ENCODE measurements at regions not wholly inside any gene's neighbourhood (a gene's known extent, or its start where the extent isn't known, plus 50 kb on each side); places are given as distances from the start of the nearest gene placed in this dataset.
"Not testable (repeated sequence)": the region's sequence is repeated elsewhere in the genome, so short reads cannot be mapped to it uniquely, and the experiment has no call there.

GRCh38 chr13:55029280-55029679 lies 2000.7 kb downstream of the OLFM4 start:
- intact Hi-C loops (cut with DNase I) = no loop called here
- ATAC-seq (no peak), DNase-seq (ENCODE audit: missing footprints) (no peak)

- intact Hi-C loops (cut with DNase I) = no loop called here
- ATAC-seq (no peak), DNase-seq (ENCODE audit: missing footprints) (no peak)
Measured at GRCh38 chr13:55038230-55038629, 2009.6 kb downstream of the OLFM4 start.

- ATAC-seq; DNase-seq (ENCODE audit: missing footprints); intact Hi-C loops (cut with DNase I): not testable (repeated sequence)
Measured at GRCh38 chr13:55053891-55054550, 2025.4 kb downstream of the OLFM4 start.

DNA sequence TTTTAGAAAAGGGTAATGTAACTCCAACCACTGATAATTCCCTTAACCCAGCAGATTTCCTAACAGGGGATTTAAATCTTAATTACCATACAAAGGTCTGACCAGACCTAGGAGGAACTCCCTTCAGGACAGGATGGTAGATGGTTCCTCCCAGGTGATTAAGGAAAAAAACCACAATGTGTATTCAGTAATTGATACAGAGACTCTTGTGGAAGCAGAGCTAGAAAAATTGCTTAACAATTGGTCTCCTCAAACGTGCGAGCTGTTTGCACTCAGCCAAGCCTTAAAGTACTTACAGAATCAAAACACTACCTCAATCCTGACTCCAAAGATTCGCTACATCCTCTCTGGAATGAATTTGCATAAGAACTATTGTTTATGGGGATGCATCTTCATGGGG lies 2027.1 kb downstream of the OLFM4 start:
- DNase-seq (ENCODE audit: missing footprints); ATAC-seq; intact Hi-C loops (cut with DNase I): not testable (repeated sequence)

DNA sequence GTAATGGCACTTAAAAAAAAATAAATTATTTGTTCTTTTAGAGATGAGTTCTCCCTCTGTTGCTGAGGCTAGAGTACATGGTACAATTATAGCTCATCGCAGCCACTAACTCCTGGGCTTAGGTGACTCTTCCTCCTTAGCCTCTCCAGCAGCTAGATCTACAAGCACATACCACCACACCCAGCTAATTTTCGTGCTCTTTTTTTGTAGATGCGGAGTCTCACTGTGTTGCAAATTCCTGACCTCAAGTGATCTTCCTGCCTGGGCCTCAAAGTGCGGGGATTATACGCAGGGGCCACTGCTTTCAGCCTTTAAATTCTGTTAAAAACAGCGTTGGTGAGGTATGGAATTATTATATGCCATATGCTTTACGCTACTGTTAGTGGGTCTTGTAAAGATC lies 2034.0 kb downstream of the OLFM4 start:
- intact Hi-C loops (cut with DNase I) = no loop called here
- ATAC-seq = no peak
- no peak for DNase-seq (ENCODE audit: missing footprints)

DNA sequence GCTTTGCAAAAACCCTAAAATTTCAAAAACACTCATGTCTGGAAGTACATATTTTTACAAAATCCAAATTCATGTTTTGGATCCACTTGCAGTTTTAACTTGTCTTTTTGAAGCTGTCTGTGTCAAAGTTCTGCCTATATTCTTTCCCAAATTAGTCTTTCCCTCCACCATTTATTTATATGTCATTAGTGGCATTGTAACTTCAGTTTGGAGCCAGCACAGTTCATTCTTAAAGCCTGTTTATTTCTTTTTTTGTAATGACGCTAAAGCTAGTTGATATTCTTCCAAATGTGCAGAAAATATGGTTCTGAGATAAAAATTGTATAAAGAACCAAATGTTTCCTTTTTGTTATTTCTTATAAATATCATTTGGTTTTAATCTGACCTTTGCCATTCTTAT lies 2039.3 kb downstream of the OLFM4 start:
- no peak for DNase-seq (ENCODE audit: missing footprints)
- intact Hi-C loops (cut with DNase I) = no loop called here
- no peak for ATAC-seq

GRCh38 chr13:55069746-55070145 lies 2041.1 kb downstream of the OLFM4 start:
- DNase-seq (ENCODE audit: missing footprints) (no peak), ATAC-seq (no peak)
- intact Hi-C loops (cut with DNase I) = no loop called here

GRCh38 chr13:55073000-55073399 lies 2044.4 kb downstream of the OLFM4 start:
- intact Hi-C loops (cut with DNase I) = no loop called here
- ATAC-seq (no peak), DNase-seq (ENCODE audit: missing footprints) (no peak)

DNA sequence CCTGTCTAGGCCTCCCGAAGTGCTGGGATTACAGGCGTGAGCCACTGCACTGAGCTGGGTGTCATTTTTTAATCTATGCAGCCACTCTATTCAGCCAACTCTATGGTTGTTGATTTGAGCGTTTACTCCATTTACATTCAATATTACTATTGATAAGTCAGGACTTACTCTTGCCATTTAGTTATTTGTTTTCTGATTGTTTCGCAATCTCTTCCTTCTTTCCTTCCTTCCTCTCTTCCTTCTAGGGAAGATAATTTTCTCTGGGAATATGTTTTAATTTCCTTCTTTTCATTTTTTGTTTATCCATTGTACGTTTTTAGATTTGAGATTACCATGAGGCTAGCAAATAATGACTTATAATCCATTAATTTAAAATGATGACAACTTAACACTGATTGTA lies 2056.0 kb downstream of the OLFM4 start:
- intact Hi-C loops (cut with DNase I) = no loop called here
- ATAC-seq = no peak
- no peak for DNase-seq (ENCODE audit: missing footprints)

- no peak for ATAC-seq
- DNase-seq (ENCODE audit: missing footprints) = no peak
- intact Hi-C loops (cut with DNase I) = no loop called here
Measured at GRCh38 chr13:55087085-55087484, 2053.6 kb upstream of the PRR20A start.

GRCh38 chr13:55090612-55091011 lies 2050.1 kb upstream of the PRR20A start:
- intact Hi-C loops (cut with DNase I) = no loop called here

GRCh38 chr13:55091172-55091571 lies 2049.5 kb upstream of the PRR20A start:
- ATAC-seq (no peak), DNase-seq (ENCODE audit: missing footprints) (no peak)
- intact Hi-C loops (cut with DNase I) = no loop called here

More at GRCh38 chr13:55090612-55091011, 2050.1 kb upstream of the PRR20A start:
- DNase-seq (ENCODE audit: missing footprints) (no peak), ATAC-seq (no peak)

DNA sequence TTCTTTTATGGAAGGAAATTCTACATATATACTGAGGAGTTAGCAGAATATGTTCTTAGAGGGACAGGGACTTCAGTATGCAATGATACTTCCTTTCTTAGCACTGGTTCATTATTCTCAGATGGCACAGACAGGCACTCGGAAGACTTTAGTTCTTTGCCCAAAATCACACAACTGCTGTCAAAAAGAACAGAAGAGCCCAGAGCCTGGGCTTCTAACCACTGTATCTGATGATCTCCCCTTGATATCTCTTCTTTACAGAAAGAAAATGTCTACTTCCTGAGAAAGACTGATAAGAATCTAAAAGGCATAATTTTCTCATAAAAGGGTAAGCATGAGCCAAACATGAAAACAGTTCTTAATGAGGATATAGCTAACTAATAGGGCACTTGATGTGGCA lies 2034.2 kb upstream of the PRR20A start:
- ATAC-seq = no peak
- no peak for DNase-seq (ENCODE audit: missing footprints)
- intact Hi-C loops (cut with DNase I) = no loop called here

GRCh38 chr13:55120631-55121030 lies 2020.1 kb upstream of the PRR20A start:
- no peak for DNase-seq (ENCODE audit: missing footprints)
- ATAC-seq = no peak
- intact Hi-C loops (cut with DNase I) = no loop called here

DNA sequence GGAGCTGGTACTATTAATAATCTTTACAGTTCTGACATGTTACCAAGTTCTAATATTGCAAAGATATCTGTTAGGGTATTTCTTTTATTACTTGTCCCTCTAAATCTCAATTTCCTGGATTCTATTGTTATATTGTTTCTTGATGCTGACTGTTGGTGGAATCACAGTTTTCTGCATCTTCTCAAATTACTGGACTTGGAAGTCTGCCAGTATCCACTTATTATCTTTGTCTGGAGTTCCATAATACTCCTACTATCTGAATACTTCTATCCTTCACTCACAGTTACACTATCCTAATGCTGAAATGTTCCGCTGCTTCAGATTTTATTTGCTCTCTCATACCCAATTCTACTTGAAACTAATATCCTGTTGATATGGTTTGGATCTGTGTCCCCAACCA lies 1985.7 kb upstream of the PRR20A start:
- ATAC-seq = no peak
- intact Hi-C loops (cut with DNase I) = no loop called here

GRCh38 chr13:55159765-55160164 lies 1981.0 kb upstream of the PRR20A start:
- ATAC-seq = no peak
- intact Hi-C loops (cut with DNase I) = no loop called here
- DNase-seq (ENCODE audit: missing footprints) = no peak

More for the DNA sequence above, 1985.7 kb upstream of the PRR20A start:
- no peak for DNase-seq (ENCODE audit: missing footprints)

DNA sequence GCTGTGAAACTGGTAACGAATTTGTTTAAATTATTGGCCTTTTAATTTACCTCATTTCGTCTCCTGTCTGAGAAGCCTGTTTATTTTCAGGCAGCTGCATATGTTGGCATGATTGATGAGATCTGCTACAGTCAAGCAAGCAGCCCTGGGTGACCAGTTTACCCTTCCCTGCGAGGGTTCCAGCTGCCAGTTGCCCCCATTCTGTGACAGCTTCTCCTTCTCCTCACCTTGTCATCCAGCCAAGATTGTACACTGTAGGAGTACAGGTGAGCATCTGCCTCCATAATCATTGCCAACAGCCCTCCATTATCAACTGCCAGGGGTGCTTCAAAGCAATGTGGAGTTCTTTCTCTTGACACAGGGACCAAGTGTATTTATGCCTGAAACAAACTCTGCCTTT lies 1979.9 kb upstream of the PRR20A start:
- no peak for DNase-seq (ENCODE audit: missing footprints)
- intact Hi-C loops (cut with DNase I) = no loop called here
- no peak for ATAC-seq

DNA sequence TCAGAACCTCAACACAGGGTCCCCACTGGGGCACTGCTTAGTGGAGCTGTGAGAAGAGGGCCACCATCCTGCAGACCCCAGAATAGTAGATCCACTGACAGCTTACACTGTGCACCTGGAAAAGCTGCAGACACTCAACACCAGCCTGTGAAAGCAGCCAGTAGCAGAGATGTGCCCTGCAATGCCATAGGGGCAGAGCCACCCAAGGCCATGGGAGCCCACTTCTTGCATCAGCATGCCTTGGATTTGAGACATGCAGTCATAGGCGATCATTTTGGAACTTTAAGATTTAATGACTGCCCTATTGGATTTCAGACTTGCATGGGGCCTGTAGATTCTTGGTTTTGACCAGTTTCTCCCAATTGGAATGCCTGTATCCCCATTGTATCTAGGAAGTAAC lies 1962.1 kb upstream of the PRR20A start:
- ATAC-seq; DNase-seq (ENCODE audit: missing footprints); intact Hi-C loops (cut with DNase I): not testable (repeated sequence)

DNA sequence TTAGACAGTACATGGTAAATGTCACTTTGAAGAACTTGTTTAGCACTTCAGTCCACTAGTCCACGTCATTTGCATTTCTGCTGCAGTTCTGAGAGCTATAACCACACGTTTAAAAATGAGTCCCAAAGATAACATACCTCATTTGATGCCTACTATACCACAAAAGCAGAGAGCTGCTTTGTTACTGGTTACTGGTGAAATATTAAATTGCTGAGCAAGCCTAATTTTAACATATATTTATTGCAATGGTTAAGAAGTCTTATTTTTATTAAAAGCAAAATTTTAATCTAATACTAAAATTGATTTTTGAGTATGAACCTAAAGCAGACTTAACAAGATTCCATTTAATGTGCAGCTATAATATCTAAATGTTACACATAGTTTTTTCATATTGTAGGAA lies 1949.7 kb upstream of the PRR20A start:
- no peak for ATAC-seq
- intact Hi-C loops (cut with DNase I) = no loop called here
- DNase-seq (ENCODE audit: missing footprints) = no peak

DNA sequence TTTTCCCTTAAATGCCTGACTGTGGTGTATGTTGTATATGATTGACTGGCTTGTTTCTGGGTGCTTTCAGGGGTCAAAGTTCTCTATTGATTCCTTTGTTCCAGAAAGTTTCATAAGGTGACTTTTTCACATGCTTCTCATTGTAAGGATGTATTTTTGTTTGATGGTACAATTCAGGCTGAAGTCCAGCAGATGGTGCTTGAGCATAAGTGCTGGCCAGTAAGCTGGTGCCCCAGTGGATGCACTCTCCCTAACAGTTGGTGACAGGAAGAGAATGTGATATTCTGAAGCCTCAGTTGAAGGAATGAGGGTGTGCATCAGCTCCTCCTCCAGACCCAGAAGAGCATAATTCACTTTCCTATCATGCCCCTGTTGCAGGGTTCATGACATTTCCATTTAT lies 1941.6 kb upstream of the PRR20A start:
- intact Hi-C loops (cut with DNase I) = no loop called here
- ATAC-seq = no peak
- DNase-seq (ENCODE audit: missing footprints) = no peak

DNA sequence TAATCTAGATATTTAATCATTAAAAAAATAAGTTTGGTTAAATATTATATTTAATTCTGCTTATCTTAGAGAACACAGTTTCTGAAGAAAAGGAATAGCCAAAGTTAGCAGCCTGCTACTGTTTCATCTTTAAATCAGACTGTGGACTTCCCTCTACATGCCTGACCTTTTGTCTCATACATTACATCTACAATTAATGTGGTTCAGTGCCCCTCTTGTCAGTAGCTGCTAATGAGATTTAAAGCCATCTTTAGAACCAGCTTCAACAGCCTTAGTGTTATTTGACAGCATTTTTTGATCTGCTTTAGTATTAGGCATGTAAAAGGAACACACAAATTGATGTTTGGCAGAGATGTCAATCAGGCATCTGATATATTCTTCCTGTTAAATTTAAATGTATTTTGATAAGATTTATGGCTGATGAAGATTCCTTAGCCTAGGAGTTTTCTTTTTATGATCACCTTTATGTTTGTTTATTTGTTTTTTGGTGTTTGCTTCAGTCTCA lies 1925.8 kb upstream of the PRR20A start:
- intact Hi-C loops (cut with DNase I) = no loop called here
- no peak for ATAC-seq
- DNase-seq (ENCODE audit: missing footprints) = no peak
